GM06990 (cell line): ENCODE measurements at regions not wholly inside any gene's neighbourhood (a gene's known extent, or its start where the extent isn't known, plus 50 kb on each side); places are given as distances from the start of the nearest gene placed in this dataset.

Source experiments
- DNase-seq: peaks from one replicate; pipeline ENCODE4 v3.0.0-alpha.2; 2011; ENCODE audit not compliant: insufficient read length; ENCODE audit errors: extremely low read depth
- H3K27me3 ChIP-seq: replicated peaks from 2 replicates; pipeline ENCODE4 v1.6.0; 2011; ENCODE audit warnings: low read length; ENCODE audit not compliant: control insufficient read depth, insufficient read depth
- H3K36me3 ChIP-seq: 2 replicates; pipeline ENCODE4 v1.5.1; 2011; ENCODE audit warnings: low read length; ENCODE audit not compliant: control insufficient read depth, insufficient read depth
- H3K4me3 ChIP-seq: replicated peaks from 2 replicates; pipeline ENCODE4 v1.5.1; 2011; ENCODE audit warnings: low read depth, mild to moderate bottlenecking, control low read depth, low read length
- CTCF ChIP-seq: IDR thresholded peaks from 2 replicates; pipeline ENCODE4 v1.5.1; 2011; ENCODE audit warnings: low read length, control low read depth, mild to moderate bottlenecking, inconsistent platforms; ENCODE audit not compliant: insufficient read depth, poor library complexity, severe bottlenecking

GRCh38 chr16:63982110-63982509, 1139.8 kb downstream of the CDH11 start:
- DNase-seq: no peak
- no peaks in the 10 kb centered on the region for H3K27me3 ChIP-seq
- no peak for TF ChIP-seq CTCF
- H3K36me3 ChIP-seq: no peaks in the 10 kb centered on the region
- no peak overlapping the region for H3K4me3 ChIP-seq

- no peaks in the 10 kb centered on the region for H3K27me3 ChIP-seq
- no peaks in the 10 kb centered on the region for H3K36me3 ChIP-seq
- no peak for TF ChIP-seq CTCF
- no peak overlapping the region for H3K4me3 ChIP-seq
- DNase-seq: no peak
Measured at GRCh38 chr16:63981639-63982038, 1140.2 kb downstream of the CDH11 start.

GRCh38 chr16:63980763-63981162, 1141.1 kb downstream of the CDH11 start:
- H3K36me3 ChIP-seq: no peaks in the 10 kb centered on the region
- no peak for TF ChIP-seq CTCF
- DNase-seq: no peak
- H3K4me3 ChIP-seq: no peak overlapping the region
- H3K27me3 ChIP-seq: no peaks in the 10 kb centered on the region

GRCh38 chr16:63978240-63978639, 1143.6 kb downstream of the CDH11 start:
- no peak for DNase-seq
- H3K36me3 ChIP-seq: no peaks in the 10 kb centered on the region
- H3K27me3 ChIP-seq: no peaks in the 10 kb centered on the region
- no peak overlapping the region for H3K4me3 ChIP-seq
- no peak for TF ChIP-seq CTCF

- DNase-seq: no peak
- Histone ChIP-seq H3K4me3 (no peak overlapping the region), H3K36me3 (no peaks in the 10 kb centered on the region), H3K27me3 (no peaks in the 10 kb centered on the region)
- no peak for TF ChIP-seq CTCF
Measured at GRCh38 chr16:63976345-63976744, 1145.5 kb downstream of the CDH11 start.

- Histone ChIP-seq H3K36me3 (no peaks in the 10 kb centered on the region), H3K27me3 (no peaks in the 10 kb centered on the region), H3K4me3 (no peak overlapping the region)
- no peak for DNase-seq
- no peak for TF ChIP-seq CTCF
Measured at GRCh38 chr16:63975669-63976068, 1146.2 kb downstream of the CDH11 start.
